ENCODE measurements at regions not wholly inside any gene's neighbourhood (a gene's known extent, or its start where the extent isn't known, plus 50 kb on each side); places are given as distances from the start of the nearest gene placed in this dataset.

DNA sequence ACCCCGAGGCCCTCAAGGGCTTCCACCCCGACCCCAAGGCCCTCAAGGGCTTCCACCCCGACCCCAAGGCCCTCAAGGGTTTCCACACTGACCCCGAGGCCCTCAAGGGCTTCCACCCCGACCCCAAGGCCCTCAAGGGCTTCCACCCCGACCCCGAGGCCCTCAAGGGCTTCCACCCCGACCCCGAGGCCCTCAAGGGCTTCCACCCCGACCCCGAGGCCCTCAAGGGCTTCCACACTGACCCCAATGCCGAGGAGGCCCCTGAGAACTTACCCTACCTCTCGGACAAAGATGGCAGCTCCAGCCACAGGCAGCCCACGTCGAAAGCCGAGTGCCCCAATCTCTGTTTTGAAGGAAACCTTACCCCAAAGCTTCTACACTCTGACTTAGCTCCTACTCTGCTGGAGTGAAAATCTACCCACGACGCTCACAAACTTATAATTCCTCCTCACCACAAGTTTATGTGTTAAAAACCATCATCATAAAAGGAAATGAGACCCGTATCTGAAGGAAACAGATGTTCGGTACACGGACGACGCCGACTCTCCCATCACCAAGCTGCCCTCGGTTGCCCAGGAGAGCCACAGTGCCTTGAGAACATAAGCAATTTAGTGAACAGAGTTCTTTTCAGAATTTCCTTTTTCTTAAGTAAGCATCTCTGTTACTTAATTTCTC, 61.2 kb upstream of the RPH3AL start:
- DNase-seq (ENCODE audit: low read depth in 1 of 2, low spot score in 1 of 2) = no peak

DNA sequence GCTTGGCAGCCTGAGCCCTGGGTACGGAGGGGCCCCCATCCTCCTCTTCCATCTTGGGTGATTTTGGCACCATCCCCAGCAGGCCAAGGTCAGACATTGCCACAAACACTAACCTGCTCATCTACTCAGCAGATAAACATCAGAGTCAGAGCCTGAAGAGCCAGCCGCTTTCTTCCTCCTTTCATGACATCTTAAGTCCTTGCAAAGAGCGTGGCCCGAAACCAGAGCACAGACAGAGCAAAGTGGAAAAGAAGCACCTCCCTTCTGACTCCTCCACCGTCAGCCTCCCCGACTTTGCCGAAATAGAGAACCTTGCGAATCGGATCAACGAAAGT, 60.4 kb upstream of the RPH3AL start:
- DNase-seq (ENCODE audit: low read depth in 1 of 2, low spot score in 1 of 2) = no peak

DNA sequence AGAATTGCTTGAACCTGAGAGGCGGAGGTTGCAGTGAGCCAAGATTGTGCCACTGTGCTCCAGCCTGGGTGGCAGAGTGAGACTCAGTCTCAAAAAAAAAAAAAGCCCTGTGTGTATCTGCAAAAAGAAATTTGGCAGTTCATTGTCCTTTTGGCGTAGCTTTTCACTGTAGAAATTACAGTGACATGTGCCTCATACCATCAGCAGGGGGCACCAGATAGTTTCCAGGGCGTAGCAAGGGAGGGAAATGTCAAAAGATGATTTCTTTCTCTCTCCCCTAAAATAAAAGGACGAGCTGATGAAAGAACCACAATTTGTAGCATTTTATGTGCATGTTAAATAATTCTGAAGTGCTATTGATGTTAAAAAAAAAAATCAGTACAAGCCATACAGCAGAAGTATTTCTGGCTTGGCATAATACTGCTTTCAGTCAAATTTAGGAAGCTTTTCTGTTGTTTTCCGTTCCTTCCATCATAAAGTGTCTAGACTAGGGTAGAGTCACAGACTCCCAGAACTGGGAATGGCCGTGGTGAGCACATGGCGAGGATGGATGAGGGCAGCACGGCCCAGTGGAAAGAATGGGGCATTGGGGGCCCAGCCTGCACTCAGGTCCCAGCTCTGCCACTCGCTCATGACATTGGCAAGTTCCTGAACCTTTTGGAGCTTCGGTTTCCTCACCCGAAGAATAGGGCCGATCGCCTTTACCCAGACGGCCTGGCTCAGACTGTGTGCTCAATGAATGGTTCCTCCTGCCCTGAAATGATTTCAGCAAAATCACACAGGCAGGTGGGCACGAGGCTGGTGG, 59.8 kb upstream of the RPH3AL start:
- peak in 1 of 2 donors; percentile 71 for DNase-seq (ENCODE audit: low read depth in 1 of 2, low spot score in 1 of 2)

DNA sequence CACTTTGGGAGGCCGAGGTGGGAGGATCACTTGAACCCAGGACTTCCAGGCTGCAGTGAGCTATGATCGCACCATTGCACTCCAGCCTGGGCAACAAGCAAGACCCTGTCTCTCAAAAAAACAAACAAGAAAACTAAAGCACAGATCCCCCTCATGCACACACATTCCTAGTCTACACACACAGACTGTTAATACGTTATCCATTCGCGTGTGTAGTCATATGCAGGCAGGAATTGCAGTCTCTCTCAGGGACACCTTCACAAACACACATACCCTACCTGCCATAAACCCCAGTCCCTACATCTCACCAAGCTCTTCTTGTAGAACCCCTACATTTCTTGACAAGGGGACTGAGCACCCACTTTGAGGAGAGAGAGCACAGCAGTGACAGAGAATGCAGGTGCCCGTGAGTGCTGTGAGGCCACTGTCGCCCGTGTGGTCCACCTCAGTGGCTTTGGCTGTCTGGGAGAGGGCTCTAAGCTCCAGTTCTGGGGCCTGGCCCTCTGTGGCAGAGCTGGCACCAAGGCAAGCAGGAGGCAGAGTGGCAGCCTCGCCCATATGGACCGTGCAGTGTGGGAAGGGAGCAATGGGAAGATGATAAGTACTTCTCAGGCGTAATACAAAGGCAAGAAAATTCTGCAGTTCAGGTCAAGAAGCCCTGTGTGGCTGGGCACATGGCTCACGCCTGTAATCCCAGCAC, 59.0 kb upstream of the RPH3AL start:
- no peak for DNase-seq (ENCODE audit: low read depth in 1 of 2, low spot score in 1 of 2)

DNA sequence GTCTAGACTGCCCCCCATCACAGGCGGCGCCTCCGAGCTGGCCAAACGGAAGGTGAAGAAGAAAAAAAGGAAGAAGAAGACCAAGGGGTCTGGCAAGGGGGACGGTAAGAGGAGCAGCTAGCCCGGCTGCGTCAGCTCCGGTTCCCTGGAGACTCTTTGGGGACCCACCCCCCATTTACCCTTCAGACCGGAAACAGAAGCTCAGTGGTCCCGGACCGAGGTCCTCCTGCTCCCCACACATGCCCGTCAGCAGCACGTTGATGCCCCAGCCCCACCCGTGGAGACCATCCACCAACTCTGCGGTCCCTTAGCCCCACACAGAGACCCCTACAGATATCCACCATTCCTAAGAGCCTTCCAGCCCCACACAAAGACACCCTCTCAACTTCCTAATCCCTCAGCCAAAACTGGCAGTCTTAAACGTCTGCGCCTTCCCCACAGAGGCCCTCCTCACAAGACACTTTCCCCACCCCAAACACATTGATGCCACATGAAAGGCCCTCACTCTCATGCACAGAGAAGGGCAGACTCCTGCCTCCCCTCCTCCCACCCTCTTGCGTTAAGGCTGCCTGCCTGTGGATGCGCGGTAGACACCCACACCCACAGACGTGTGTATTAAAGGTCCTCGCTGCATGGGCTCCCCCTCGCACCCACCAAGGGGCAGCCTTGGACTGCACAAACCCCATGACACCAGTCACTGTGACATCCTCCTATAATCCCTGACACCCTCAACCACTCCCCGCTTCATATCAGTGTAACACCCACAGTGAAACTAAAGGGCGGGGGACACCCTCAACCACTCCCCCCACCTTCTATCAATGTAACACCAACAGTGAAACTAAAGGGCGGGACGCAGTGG, 58.2 kb upstream of the RPH3AL start:
- DNase-seq (ENCODE audit: low read depth in 1 of 2, low spot score in 1 of 2) = peak in 1 of 2 donors; percentile 9

DNA sequence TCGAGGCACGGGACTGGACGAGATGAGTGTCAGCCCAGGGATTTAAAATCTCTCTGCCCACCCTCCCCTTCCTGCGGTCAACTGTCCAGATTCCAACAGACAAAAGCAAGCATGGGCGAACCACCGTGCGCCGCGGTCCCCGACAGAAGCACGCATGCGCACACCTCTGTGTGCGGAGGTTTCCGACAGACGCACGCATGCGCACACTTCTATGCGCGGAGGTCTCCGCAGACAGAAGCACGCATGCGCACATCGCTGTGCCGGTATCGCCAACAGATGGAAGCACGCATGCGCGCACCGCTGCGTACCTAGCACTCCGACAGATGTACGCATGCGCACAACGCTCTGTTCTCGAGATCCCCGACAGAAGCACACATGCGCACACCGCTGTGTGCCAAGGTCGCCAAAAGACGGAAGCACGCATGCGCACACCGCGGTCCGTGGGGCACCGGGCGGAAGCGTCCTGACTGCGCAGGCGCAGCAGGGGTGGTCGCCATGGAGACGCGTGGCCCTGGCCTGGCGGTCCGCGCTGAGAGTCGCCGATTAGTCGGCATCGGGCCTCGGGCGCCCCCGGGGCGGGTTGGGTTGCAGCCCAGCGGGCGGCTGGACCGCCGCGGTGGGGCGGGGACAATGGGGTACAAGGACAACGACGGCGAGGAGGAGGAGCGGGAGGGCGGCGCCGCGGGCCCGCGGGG, 57.4 kb upstream of the RPH3AL start:
- DNase-seq (ENCODE audit: low read depth in 1 of 2, low spot score in 1 of 2) = peak; percentile 96 to 99

DNA sequence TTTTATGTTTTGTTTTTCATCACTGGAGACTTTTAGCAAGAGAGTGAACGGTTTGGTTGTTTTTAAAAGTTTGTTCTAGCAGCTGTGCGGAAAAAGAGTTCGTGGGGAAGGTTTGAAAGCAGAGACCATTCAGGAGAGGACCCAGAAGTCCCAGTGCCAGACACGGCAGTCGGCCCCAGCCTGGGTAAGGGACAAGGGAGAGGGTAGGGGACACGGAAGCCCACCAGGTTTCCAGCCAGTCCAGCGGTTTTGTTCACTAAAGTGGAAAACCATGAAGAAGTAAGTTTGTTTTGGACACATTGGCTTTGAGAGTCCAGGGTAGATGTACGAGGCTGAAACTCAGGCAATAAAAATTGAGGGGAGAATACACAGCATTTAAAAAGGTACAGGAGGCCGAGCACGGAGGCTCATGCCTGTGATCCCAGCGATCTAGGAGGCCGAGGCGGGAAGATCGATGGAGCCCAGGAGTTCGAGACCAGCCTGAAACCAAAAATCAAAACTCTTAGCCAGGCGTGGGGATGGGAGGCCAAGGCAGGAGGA, 56.8 kb upstream of the RPH3AL start:
- no peak for DNase-seq (ENCODE audit: low read depth in 1 of 2, low spot score in 1 of 2)

DNA sequence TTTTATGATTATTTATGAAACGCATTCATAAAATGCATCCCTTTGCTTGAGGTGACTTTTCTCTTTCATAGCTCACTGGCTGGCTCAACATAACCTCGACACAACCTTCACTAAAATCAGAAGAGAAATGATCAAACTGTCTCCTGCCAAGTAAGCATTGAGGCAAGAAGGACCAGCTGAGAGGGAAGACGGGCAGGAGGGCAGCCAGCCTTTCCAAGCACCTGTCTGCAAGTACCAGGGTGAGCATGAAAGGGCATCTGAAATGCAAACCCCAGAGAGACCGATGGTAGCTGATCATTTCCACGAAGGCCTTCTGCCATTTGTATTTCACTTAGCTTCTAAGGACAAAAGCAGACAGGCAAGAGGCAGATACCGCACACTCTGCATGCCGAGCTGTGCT, 52.1 kb upstream of the RPH3AL start:
- DNase-seq (ENCODE audit: low read depth in 1 of 2, low spot score in 1 of 2) = no peak

All from activated CD4-positive, alpha-beta T cell treated with anti-CD3 and anti-CD28 coated beads, Interleukin-2, amount 50 U/mL, for 24 hours (primary cell).